ENCODE measurements at regions not wholly inside any gene's neighbourhood (a gene's known extent, or its start where the extent isn't known, plus 50 kb on each side); places are given as distances from the start of the nearest gene placed in this dataset.

- no peak for TF ChIP-seq CHD7 (IDR thresholded peaks at IDR 0.05; ENCODE audit: insufficient replicate concordance, low read length)
- TF ChIP-seq RAD21 (IDR thresholded peaks at IDR 0.05 in 1 of 2, conservative IDR thresholded peaks at IDR 0.05 in 1 of 2; ENCODE audit: low read depth in 2 of 2, low read length in 2 of 2): no peak
- no peak for TF ChIP-seq PHF8 (conservative IDR thresholded peaks at IDR 0.05; ENCODE audit: low read depth, low read length)
- no peak for TF ChIP-seq SIN3A (conservative IDR thresholded peaks at IDR 0.05 in 1 of 2, IDR thresholded peaks at IDR 0.05 in 1 of 2; ENCODE audit: low read depth in 1 of 2, low read length in 2 of 2)
- no peak for TF ChIP-seq CREB1 (IDR thresholded peaks at IDR 0.05)
- no peak for TF ChIP-seq MAX (IDR thresholded peaks at IDR 0.05)
- TF ChIP-seq EGR1 (IDR thresholded peaks at IDR 0.05; ENCODE audit: borderline replicate concordance, low read depth, low read length): no peak
- no peak for TF ChIP-seq YY1 (IDR thresholded peaks at IDR 0.05; ENCODE audit: low read depth, low read length)
- no peak for TF ChIP-seq KDM1A (IDR thresholded peaks at IDR 0.05; ENCODE audit: borderline replicate concordance, low read length)
These were observed 80.0 kb upstream of the CTNND2 start (continued) for GRCh38 chr5:11984196-11984595.

Measured in H1 (cell line).